Transverse colon (tissue), 3 donors: ENCODE measurements at regions not wholly inside any gene's neighbourhood (a gene's known extent, or its start where the extent isn't known, plus 50 kb on each side); places are given as distances from the start of the nearest gene placed in this dataset.

Experiments
- CTCF ChIP-seq, 5 experiments: fragments of 200-600 bp in 3 of 5; fragments of 450-650 bp in 2 of 5; sonication (generic) in 3 of 5; IDR thresholded peaks; 1 replicate in 2 of 5; 2 replicates in 3 of 5; pipeline ENCODE4 v1.5.1; 2016 to 2017; ENCODE audit warnings: antibody characterized with exemption in 5 of 5, inconsistent platforms in 3 of 5, mild to moderate bottlenecking in 2 of 5, moderate library complexity in 1 of 5
- POLR2A ChIP-seq: fragments of 450-650 bp; IDR thresholded peaks from one replicate; pipeline ENCODE4 v1.6.1; 2016; ENCODE audit warnings: antibody characterized with exemption, mild to moderate bottlenecking, moderate library complexity

GRCh38 chrY:16645991-16646390 is 1234.0 kb downstream of the CDY2B start:
- TF ChIP-seq CTCF (IDR thresholded peaks at IDR 0.05) (no peak), POLR2A (no peak)
